ENCODE measurements at regions not wholly inside any gene's neighbourhood (a gene's known extent, or its start where the extent isn't known, plus 50 kb on each side); places are given as distances from the start of the nearest gene placed in this dataset.

DNA sequence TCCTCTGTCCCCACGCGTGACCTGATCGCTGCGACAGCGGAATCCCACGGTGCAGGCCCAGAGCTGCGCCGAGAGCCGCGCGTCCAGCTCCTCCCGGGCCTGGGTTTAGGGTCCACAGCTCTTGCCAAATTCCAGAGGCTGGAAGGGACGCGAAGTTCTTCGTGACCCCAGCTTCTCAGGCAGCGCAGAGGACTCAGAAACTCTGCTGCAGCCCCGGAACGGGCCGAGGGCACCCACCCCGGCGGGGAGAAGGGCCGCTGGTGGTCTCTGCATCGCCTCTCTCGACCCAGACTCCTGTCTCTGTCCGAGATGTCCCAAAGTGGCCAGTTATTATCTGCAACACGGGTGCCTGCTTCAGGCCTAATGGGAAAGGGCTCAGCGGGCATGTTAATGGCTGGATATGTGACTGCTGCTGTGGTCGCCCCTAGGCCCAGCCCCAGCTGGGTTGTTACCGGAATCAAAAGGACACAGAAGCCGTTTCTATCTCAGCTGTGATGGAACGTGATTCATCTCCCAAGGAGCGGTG is 236.4 kb downstream of the VRK1 start:
- CTCF ChIA-PET: no interaction called here
- Histone ChIP-seq H3K27me3 (ENCODE audit: control insufficient read depth, insufficient read depth, low read length) (no peaks in the 10 kb centered on the region), H3K27ac (ENCODE audit: low read depth, low read length) (no peak overlapping the region), H3K9me3 (ENCODE audit: control insufficient read depth, insufficient read depth, low read length) (peaks cover 46% of the 10 kb centered on the region), H3K4me3 (ENCODE audit: low read depth, low read length) (no peak overlapping the region)
- POLR2A ChIA-PET: no interaction called here
- no peak for DNase-seq (ENCODE audit: low read depth, low spot score)
- TF ChIP-seq, protein P1, sequence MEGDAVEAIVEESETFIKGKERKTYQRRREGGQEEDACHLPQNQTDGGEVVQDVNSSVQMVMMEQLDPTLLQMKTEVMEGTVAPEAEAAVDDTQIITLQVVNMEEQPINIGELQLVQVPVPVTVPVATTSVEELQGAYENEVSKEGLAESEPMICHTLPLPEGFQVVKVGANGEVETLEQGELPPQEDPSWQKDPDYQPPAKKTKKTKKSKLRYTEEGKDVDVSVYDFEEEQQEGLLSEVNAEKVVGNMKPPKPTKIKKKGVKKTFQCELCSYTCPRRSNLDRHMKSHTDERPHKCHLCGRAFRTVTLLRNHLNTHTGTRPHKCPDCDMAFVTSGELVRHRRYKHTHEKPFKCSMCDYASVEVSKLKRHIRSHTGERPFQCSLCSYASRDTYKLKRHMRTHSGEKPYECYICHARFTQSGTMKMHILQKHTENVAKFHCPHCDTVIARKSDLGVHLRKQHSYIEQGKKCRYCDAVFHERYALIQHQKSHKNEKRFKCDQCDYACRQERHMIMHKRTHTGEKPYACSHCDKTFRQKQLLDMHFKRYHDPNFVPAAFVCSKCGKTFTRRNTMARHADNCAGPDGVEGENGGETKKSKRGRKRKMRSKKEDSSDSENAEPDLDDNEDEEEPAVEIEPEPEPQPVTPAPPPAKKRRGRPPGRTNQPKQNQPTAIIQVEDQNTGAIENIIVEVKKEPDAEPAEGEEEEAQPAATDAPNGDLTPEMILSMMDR (IDR thresholded peaks at IDR 0.05; ENCODE audit: low read depth, low read length): no peak

GRCh38 chr14:97036086-97036852 is 239.1 kb downstream of the VRK1 start:
- H3K27me3 ChIP-seq (ENCODE audit: control insufficient read depth, insufficient read depth, low read length): no peaks in the 10 kb centered on the region
- ChIA-PET POLR2A (no interaction called here), CTCF (no interaction called here)
- H3K27ac ChIP-seq (ENCODE audit: low read depth, low read length): no peak overlapping the region
- DNase-seq (ENCODE audit: low read depth, low spot score): no peak
- TF ChIP-seq, protein P1 (IDR thresholded peaks at IDR 0.05; ENCODE audit: low read depth, low read length): no peak
- H3K4me3 ChIP-seq (ENCODE audit: low read depth, low read length): no peak overlapping the region
- peaks cover 45% of the 10 kb centered on the region for H3K9me3 ChIP-seq (ENCODE audit: control insufficient read depth, insufficient read depth, low read length)

- ChIA-PET CTCF (no interaction called here), POLR2A (no interaction called here)
- H3K4me3 ChIP-seq (ENCODE audit: low read depth, low read length): no peak overlapping the region
- H3K27ac ChIP-seq (ENCODE audit: low read depth, low read length): no peak overlapping the region
- no peak for DNase-seq (ENCODE audit: low read depth, low spot score)
- TF ChIP-seq, protein P1 (IDR thresholded peaks at IDR 0.05; ENCODE audit: low read depth, low read length): no peak
- H3K9me3 ChIP-seq (ENCODE audit: control insufficient read depth, insufficient read depth, low read length): peaks cover 29% of the 10 kb centered on the region; the same call in 1 of the 2 replicates
- H3K27me3 ChIP-seq (ENCODE audit: control insufficient read depth, insufficient read depth, low read length): no peaks in the 10 kb centered on the region
These were observed 242.7 kb downstream of the VRK1 start for GRCh38 chr14:97039717-97040363.

DNA sequence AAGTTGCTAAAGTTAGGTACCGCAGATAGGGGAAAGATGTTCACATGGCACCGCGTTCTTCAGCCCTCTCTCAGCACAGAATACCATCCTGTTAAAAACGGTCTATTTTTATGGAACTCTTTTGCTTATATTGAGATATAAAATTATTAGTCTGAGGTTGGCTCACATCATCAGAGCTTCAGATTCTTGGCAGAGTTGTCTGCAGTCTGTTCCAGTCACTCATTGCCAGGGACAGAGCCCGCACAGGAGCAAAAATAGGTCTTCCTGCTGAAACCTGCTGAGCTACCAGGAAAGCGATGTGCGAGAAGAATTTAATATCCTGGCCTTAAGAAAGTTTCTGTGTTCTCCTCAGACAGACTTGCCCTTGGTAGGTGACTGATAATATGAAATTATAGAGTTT is 249.8 kb downstream of the VRK1 start:
- Histone ChIP-seq H3K9me3 (ENCODE audit: control insufficient read depth, insufficient read depth, low read length) (peaks cover 32% of the 10 kb centered on the region), H3K27me3 (ENCODE audit: control insufficient read depth, insufficient read depth, low read length) (no peaks in the 10 kb centered on the region), H3K4me3 (ENCODE audit: low read depth, low read length) (no peak overlapping the region), H3K27ac (ENCODE audit: low read depth, low read length) (no peak overlapping the region)
- ChIA-PET CTCF (no interaction called here), POLR2A (no interaction called here)
- DNase-seq (ENCODE audit: low read depth, low spot score): no peak
- TF ChIP-seq, protein P1 (IDR thresholded peaks at IDR 0.05; ENCODE audit: low read depth, low read length): no peak

- ChIA-PET CTCF (no interaction called here), POLR2A (no interaction called here)
- Histone ChIP-seq H3K4me3 (ENCODE audit: low read depth, low read length) (no peak overlapping the region), H3K27ac (ENCODE audit: low read depth, low read length) (no peak overlapping the region), H3K9me3 (ENCODE audit: control insufficient read depth, insufficient read depth, low read length) (peaks cover 47% of the 10 kb centered on the region), H3K27me3 (ENCODE audit: control insufficient read depth, insufficient read depth, low read length) (no peaks in the 10 kb centered on the region)
- TF ChIP-seq, protein P1 (IDR thresholded peaks at IDR 0.05; ENCODE audit: low read depth, low read length): no peak
- DNase-seq (ENCODE audit: low read depth, low spot score): no peak
These were observed 254.8 kb downstream of the VRK1 start for GRCh38 chr14:97052001-97052400.

All from AG04450 (cell line).